Lung (tissue), 11 donors: ENCODE measurements at regions not wholly inside any gene's neighbourhood (a gene's known extent, or its start where the extent isn't known, plus 50 kb on each side); places are given as distances from the start of the nearest gene placed in this dataset.

ENCODE experiments used
- ATAC-seq: fragments of 200-7000 bp; cut with Tn5 transposase; one replicate; pipeline ENCODE4 v1.9.1; 2020; ENCODE audit warnings: moderate number of reproducible peaks; ENCODE audit not compliant: insufficient read depth, low FRiP score
- DNase-seq, 3 donors: peaks; one replicate each; pipeline ENCODE4 v3.0.0-alpha.2; 2013 to 2017
- H3K27ac ChIP-seq, 2 donors: one replicate each; pipeline ENCODE4 v1.5.1; 2013; ENCODE audit warnings: mild to moderate bottlenecking in 2 of 2, moderate library complexity in 2 of 2, control low read depth in 1 of 2, inconsistent platforms in 1 of 2, low read depth in 1 of 2, low read length in 1 of 2
- H3K27me3 ChIP-seq, 3 donors: one replicate each; pipeline ENCODE4 v1.5.1; 2013; ENCODE audit warnings: low read length in 2 of 3; ENCODE audit not compliant: control insufficient read depth in 3 of 3, insufficient read depth in 3 of 3
- H3K36me3 ChIP-seq, 4 donors: one replicate each; pipeline ENCODE4 v1.5.1; 2013; ENCODE audit warnings: low read length in 4 of 4, mild to moderate bottlenecking in 1 of 4, moderate library complexity in 1 of 4; ENCODE audit not compliant: control insufficient read depth in 4 of 4, insufficient read depth in 4 of 4
- H3K4me1 ChIP-seq, 5 donors: one replicate each; pipeline ENCODE4 v1.5.1; 2013; ENCODE audit warnings: low read length in 5 of 5, mild to moderate bottlenecking in 2 of 5, moderate library complexity in 1 of 5; ENCODE audit not compliant: control insufficient read depth in 5 of 5, insufficient read depth in 5 of 5
- H3K4me3 ChIP-seq: one replicate; pipeline ENCODE4 v1.5.1; 2013; ENCODE audit warnings: mild to moderate bottlenecking, control low read depth, moderate library complexity
- H3K9ac ChIP-seq, 2 donors: one replicate each; pipeline ENCODE4 v1.5.1; 2013; ENCODE audit warnings: low read length in 2 of 2, control low read depth in 1 of 2; ENCODE audit not compliant: insufficient read depth in 1 of 2
- H3K9me3 ChIP-seq, 4 donors: one replicate each; pipeline ENCODE4 v1.5.1; 2013; ENCODE audit warnings: low read length in 3 of 4, mild to moderate bottlenecking in 1 of 4, moderate library complexity in 1 of 4; ENCODE audit not compliant: control insufficient read depth in 4 of 4, insufficient read depth in 3 of 4
- CTCF ChIP-seq: IDR thresholded peaks from 2 replicates; pipeline ENCODE4 v1.5.1; 2012; ENCODE audit warnings: mild to moderate bottlenecking; ENCODE audit errors: control extremely low read depth, extremely low read depth
- WGBS, 2 donors: extraction: QIAGEN DNeasy Blood & Tissue Kit; methylation state at CpG; one replicate each; pipeline ENCODE4 v1.1.7; 2013; 5-methylcytosine and 5-hydroxymethylcytosine counted together
- donor health status: control.
- donor health status: control.
- donor health status: Bipolar disorder and iron deficiency.
- donor health status: healthy.
- donor health status: DM: yes; HTN: yes; CAD: no.

DNA sequence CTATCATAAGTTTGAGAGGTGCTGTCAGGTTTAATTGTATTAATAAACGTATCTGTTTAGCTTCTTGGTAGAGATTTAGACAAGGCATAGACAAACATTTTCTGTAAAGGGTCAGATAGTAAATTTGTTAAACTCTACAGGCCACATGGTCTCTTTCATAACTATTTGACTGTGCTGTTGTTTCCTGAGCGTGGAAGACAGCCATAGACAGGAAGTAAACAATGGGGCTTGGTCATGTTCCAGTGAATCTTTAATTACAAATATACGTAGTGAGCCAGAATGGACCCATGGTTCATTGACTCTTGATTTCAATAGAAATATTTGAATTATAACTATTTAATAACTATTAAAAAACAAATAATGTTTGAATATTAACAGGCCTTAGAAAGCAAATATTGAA, 451.1 kb downstream of the SH2D4B start:
- Histone ChIP-seq H3K27ac (no peak overlapping the region), H3K36me3 (no peaks in the 10 kb centered on the region)
- WGBS, 2 donors = 50% methylated on average over 3 of the region's 3 CpGs

DNA sequence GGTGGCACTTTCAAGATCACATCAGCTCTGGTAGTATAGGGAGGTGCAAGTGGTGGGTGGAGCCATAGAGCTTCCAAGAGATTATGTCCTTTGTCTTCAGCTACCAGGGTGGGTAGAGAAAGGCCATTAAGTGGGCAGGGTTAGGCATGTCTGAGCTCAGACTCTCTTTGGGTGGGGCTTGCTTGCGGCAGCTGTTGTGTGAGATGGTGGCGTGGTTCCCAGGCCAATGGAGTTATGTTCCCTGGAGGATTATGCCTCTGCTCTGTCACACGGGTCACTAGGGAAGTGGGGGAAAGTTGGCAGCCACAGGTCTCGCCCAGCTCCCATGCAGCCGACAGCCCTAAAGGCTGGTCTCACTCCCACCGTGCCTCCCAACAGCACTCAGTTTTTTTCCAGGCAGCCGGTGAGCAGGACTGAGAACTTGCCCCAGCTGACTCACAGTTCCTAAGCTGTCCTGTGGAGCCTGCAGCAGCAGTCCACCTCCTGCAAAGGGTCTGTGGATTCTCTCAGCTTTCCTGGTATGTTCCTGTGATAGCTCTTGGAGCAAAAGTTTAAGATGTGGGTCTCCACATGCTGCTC, 459.0 kb downstream of the SH2D4B start:
- Histone ChIP-seq H3K4me3 (no peak overlapping the region), H3K9me3 (peaks cover 0 to 5% (median under 1%) of the 10 kb centered on the region in 4 donors), H3K9ac (no peak overlapping the region), H3K4me1 (no peaks in the 10 kb centered on the region), H3K27ac (no peak overlapping the region), H3K27me3 (no peaks in the 10 kb centered on the region), H3K36me3 (no peaks in the 10 kb centered on the region)
- no peak for TF ChIP-seq CTCF
- ATAC-seq (no peak), DNase-seq (no peak)
- 78 to 96% methylated on average over 7 of the region's 7 CpGs for WGBS, 2 donors

More for the DNA sequence above, 451.1 kb downstream of the SH2D4B start:
- Histone ChIP-seq H3K4me3 (no peak overlapping the region), H3K9me3 (no peaks in the 10 kb centered on the region), H3K9ac (no peak overlapping the region), H3K4me1 (no peaks in the 10 kb centered on the region), H3K27me3 (no peaks in the 10 kb centered on the region)
- TF ChIP-seq CTCF = no peak
- peak in 1 of 3 donors; percentile 31 for DNase-seq
- ATAC-seq = no peak

DNA sequence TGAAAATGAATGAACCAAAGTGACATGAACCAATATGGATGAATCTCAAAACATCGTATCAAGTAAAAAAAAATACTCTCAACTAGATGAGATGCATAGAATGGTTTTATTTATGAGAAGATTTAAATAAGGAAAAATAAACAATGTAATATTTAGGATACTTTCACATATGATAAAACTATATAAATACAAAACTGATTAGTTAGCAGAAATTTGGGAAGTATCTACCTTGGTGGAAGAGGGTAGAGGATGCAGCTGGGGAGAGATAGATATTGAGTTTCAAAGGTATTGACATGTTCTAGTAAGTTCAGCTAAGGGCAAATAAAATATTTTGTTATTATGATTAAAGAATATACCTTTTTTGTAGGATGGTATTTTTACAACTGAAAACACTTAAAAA, 463.1 kb downstream of the SH2D4B start:
- no peak overlapping the region for H3K4me3 ChIP-seq
- no peaks in the 10 kb centered on the region for H3K36me3 ChIP-seq
- no peak overlapping the region for H3K9ac ChIP-seq
- DNase-seq (no peak), ATAC-seq (no peak)
- H3K27ac ChIP-seq = no peak overlapping the region
- TF ChIP-seq CTCF = no peak
- no peaks in the 10 kb centered on the region for H3K4me1 ChIP-seq
- 92 to 100% methylated on average over 1 of the region's 1 CpG for WGBS, 2 donors
- H3K27me3 ChIP-seq = no peaks in the 10 kb centered on the region
- H3K9me3 ChIP-seq = peaks cover 0 to 2% (median 0%) of the 10 kb centered on the region in 4 donors

DNA sequence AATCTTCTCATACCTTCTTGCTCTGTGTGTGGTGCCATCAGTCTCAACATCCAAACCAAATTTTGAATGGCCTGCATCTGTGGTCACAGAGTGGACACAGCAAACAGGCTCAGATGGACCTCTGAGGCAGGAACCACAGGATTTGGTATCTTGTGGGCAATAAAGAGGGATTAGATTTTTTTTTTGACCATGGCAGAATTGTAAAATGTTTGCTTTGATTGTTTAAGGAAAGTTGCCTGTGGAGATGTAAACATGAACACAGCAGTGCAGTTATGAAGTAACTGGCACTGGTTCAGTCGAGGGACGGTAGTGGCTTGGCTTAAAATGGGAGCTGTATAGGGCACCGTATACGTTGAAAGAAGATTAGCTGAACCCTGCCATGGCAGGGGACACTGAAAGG, 464.7 kb downstream of the SH2D4B start:
- no peak for DNase-seq
- no peak overlapping the region for H3K9ac ChIP-seq
- TF ChIP-seq CTCF = no peak
- no peak overlapping the region for H3K4me3 ChIP-seq
- H3K4me1 ChIP-seq = no peaks in the 10 kb centered on the region
- no peaks in the 10 kb centered on the region for H3K27me3 ChIP-seq
- no peak overlapping the region for H3K27ac ChIP-seq
- no peak for ATAC-seq
- H3K36me3 ChIP-seq = no peaks in the 10 kb centered on the region
- no peaks in the 10 kb centered on the region for H3K9me3 ChIP-seq
- 67 to 72% methylated on average over 4 of the region's 4 CpGs for WGBS, 2 donors
